ENCODE measurements at regions not wholly inside any gene's neighbourhood (a gene's known extent, or its start where the extent isn't known, plus 50 kb on each side); places are given as distances from the start of the nearest gene placed in this dataset.

DNA sequence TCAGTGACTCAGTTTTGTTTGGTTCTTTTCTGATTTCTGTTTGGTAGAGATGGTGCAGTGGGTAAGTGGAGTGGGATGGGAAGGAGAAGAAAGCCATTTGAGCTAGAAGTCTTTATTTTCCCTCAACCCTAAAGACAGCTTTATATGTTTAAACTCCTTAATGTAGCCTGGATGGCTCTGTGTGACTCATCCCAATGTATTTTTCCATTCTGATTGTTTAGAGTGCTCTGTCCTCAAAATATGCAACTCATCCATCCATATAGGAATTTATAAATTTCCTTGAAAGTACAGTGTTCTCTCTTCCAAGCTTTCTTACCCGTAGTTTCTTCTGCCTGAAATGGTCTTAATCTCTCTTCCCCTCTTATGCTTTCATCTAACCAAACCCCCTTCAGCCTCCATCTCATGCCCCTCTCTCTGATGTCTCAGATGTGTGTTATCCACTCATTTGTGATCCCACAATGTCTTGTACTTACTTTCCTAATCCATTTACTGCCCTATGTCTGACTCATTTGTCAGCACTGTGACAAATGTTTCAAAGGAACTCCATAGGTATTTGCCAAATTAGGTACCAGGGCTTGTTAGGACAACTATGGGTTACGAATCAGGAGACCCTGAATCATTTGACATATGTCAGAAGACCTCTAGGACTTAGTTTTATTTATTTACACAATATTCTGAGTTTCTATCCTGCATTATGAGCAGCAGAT is 217.5 kb upstream of the SGCD start:
- no TSS peak for BruUV-seq (replicated peaks)
- H3K27ac ChIP-seq (ENCODE audit: insufficient read depth, low read depth, low read length) = no peak overlapping the region
- FAIRE-seq (no peak), DNase-seq (ENCODE audit: low read depth, low spot score) (no peak)
- H3K9me3 ChIP-seq (replicated peaks; ENCODE audit: control insufficient read depth, insufficient read depth, low read length) = peaks cover 2% of the 10 kb centered on the region
- dilution Hi-C loops (cut with MboI; ENCODE audit: extremely low pct_ligation_motif_present, low sequenced_read_pairs) (no loop called here), intact Hi-C loops (cut with micrococcal nuclease) (no loop called here)
- ChIA-PET CTCF (no interaction called here), POLR2A (no interaction called here)
- H3K36me3 ChIP-seq (ENCODE audit: control insufficient read depth in 2 of 2, extremely low read depth in 1 of 2, insufficient read depth in 2 of 2, low read length in 2 of 2) = no peaks in the 10 kb centered on the region
- no peaks in the 10 kb centered on the region for H3K4me1 ChIP-seq (ENCODE audit: control insufficient read depth, extremely low read depth, insufficient read depth, low read length)
- TF ChIP-seq MYC (IDR thresholded peaks at IDR 0.05; ENCODE audit: low read depth, low read length) = no peak
- no peaks in the 10 kb centered on the region for H3K79me2 ChIP-seq (ENCODE audit: control insufficient read depth, insufficient read depth, low read length)
- no peak overlapping the region for H2AFZ ChIP-seq (ENCODE audit: low read depth, low read length)
- no peaks in the 10 kb centered on the region for H3K27me3 ChIP-seq (ENCODE audit: control insufficient read depth in 2 of 2, insufficient read depth in 2 of 2, low read length in 2 of 2)
- no peak overlapping the region for H3K4me2 ChIP-seq (ENCODE audit: insufficient read depth, low read length)
- no peaks in the 10 kb centered on the region for H4K20me1 ChIP-seq (replicated peaks; ENCODE audit: control insufficient read depth, extremely low read depth, insufficient read depth, low read length)
- H3K9ac ChIP-seq (replicated peaks; ENCODE audit: extremely low read depth, insufficient read depth, low read length) = no peak overlapping the region
- no peak overlapping the region for H3K4me3 ChIP-seq (replicated peaks in 1 of 3; ENCODE audit: insufficient read depth in 1 of 3, low read depth in 1 of 3, low read length in 3 of 3)
- H3K9me1 ChIP-seq (replicated peaks; ENCODE audit: control insufficient read depth, extremely low read depth, insufficient read depth, low read length) = no peaks in the 10 kb centered on the region

DNA sequence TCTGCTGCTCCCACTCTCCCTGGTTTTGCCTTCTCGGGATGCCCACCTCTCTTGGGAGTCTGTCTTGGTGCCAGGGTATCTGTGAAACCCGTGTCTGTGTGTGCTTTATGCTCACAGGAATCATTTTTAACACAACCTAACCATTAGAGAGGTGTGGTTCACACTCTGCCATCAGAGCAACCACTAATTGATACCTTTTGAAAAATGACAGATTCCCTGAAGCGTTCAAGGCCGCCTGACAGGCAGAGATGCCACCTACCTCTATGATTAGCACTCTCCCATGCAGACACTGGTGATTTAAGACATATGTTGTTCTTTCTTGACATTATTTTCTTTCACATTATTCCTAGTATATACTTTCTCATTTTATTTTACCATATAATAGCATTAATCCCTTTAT is 207.3 kb upstream of the SGCD start:
- no peak overlapping the region for H2AFZ ChIP-seq (ENCODE audit: low read depth, low read length)
- no peak overlapping the region for H3K27ac ChIP-seq (ENCODE audit: insufficient read depth, low read depth, low read length)
- no peaks in the 10 kb centered on the region for H3K36me3 ChIP-seq (ENCODE audit: control insufficient read depth in 2 of 2, extremely low read depth in 1 of 2, insufficient read depth in 2 of 2, low read length in 2 of 2)
- ChIA-PET CTCF (no interaction called here), POLR2A (no interaction called here)
- DNase-seq (ENCODE audit: low read depth, low spot score) (no peak), FAIRE-seq (no peak)
- H3K4me3 ChIP-seq (replicated peaks in 1 of 3; ENCODE audit: insufficient read depth in 1 of 3, low read depth in 1 of 3, low read length in 3 of 3) = no peak overlapping the region
- peaks cover 5% of the 10 kb centered on the region for H3K9me3 ChIP-seq (replicated peaks; ENCODE audit: control insufficient read depth, insufficient read depth, low read length)
- no peak for TF ChIP-seq MYC (IDR thresholded peaks at IDR 0.05; ENCODE audit: low read depth, low read length)
- TF ChIP-seq, protein P1, sequence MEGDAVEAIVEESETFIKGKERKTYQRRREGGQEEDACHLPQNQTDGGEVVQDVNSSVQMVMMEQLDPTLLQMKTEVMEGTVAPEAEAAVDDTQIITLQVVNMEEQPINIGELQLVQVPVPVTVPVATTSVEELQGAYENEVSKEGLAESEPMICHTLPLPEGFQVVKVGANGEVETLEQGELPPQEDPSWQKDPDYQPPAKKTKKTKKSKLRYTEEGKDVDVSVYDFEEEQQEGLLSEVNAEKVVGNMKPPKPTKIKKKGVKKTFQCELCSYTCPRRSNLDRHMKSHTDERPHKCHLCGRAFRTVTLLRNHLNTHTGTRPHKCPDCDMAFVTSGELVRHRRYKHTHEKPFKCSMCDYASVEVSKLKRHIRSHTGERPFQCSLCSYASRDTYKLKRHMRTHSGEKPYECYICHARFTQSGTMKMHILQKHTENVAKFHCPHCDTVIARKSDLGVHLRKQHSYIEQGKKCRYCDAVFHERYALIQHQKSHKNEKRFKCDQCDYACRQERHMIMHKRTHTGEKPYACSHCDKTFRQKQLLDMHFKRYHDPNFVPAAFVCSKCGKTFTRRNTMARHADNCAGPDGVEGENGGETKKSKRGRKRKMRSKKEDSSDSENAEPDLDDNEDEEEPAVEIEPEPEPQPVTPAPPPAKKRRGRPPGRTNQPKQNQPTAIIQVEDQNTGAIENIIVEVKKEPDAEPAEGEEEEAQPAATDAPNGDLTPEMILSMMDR (IDR thresholded peaks at IDR 0.05; ENCODE audit: extremely low read depth in 1 of 2, insufficient read depth in 1 of 2, low read depth in 1 of 2, low read length in 2 of 2) = no peak
- TF ChIP-seq, protein P2, sequence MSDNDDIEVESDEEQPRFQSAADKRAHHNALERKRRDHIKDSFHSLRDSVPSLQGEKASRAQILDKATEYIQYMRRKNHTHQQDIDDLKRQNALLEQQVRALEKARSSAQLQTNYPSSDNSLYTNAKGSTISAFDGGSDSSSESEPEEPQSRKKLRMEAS (IDR thresholded peaks at IDR 0.05; ENCODE audit: insufficient read depth, insufficient read length) = no peak
- TF ChIP-seq FOS (IDR thresholded peaks at IDR 0.05; ENCODE audit: borderline replicate concordance, insufficient read depth, low read length) = no peak
- no peak for TF ChIP-seq POLR2AphosphoS5 (IDR thresholded peaks at IDR 0.05; ENCODE audit: insufficient read depth, low read depth, low read length)
- no peak for TF ChIP-seq POLR2A (IDR thresholded peaks at IDR 0.05; ENCODE audit: low read depth, low read length)
- TF ChIP-seq GATA2 (IDR thresholded peaks at IDR 0.05; ENCODE audit: insufficient read depth, insufficient read length, low read depth, low read length) = no peak
- TF ChIP-seq JUN (IDR thresholded peaks at IDR 0.05; ENCODE audit: borderline replicate concordance, insufficient read depth, insufficient read length, low read depth) = no peak
- TF ChIP-seq EZH2 (IDR thresholded peaks at IDR 0.05; ENCODE audit: borderline replicate concordance, low read depth, low read length, severe bottlenecking) = no peak
- H3K9ac ChIP-seq (replicated peaks; ENCODE audit: extremely low read depth, insufficient read depth, low read length) = no peak overlapping the region
- H3K4me2 ChIP-seq (ENCODE audit: insufficient read depth, low read length) = no peak overlapping the region
- H3K9me1 ChIP-seq (replicated peaks; ENCODE audit: control insufficient read depth, extremely low read depth, insufficient read depth, low read length) = no peaks in the 10 kb centered on the region
- no peaks in the 10 kb centered on the region for H3K79me2 ChIP-seq (ENCODE audit: control insufficient read depth, insufficient read depth, low read length)
- BruUV-seq (replicated peaks) = no TSS peak
- intact Hi-C loops (cut with micrococcal nuclease) = no loop called here
- no peaks in the 10 kb centered on the region for H3K27me3 ChIP-seq (ENCODE audit: control insufficient read depth in 2 of 2, insufficient read depth in 2 of 2, low read length in 2 of 2)
- no peaks in the 10 kb centered on the region for H4K20me1 ChIP-seq (replicated peaks; ENCODE audit: control insufficient read depth, extremely low read depth, insufficient read depth, low read length)
- no peaks in the 10 kb centered on the region for H3K4me1 ChIP-seq (ENCODE audit: control insufficient read depth, extremely low read depth, insufficient read depth, low read length)
- dilution Hi-C loops (cut with MboI; ENCODE audit: extremely low pct_ligation_motif_present, low sequenced_read_pairs) = no loop called here

Data from endothelial cell of umbilical vein (primary cell).